ENCODE measurements at regions not wholly inside any gene's neighbourhood (a gene's known extent, or its start where the extent isn't known, plus 50 kb on each side); places are given as distances from the start of the nearest gene placed in this dataset.

- intact Hi-C loops (cut with micrococcal nuclease), result no loop called here
- POLR2A ChIA-PET (ENCODE audit: partially characterized antibody), result no interaction called here
- Histone ChIP-seq H3K4me3 (ENCODE audit: low read length in 2 of 2) (no peak overlapping the region), H3K4me1 (ENCODE audit: insufficient read depth, low read length) (no peaks in the 10 kb centered on the region), H3K9me3 (ENCODE audit: control insufficient read depth in 1 of 2, low read length in 2 of 2) (no peaks in the 10 kb centered on the region), H3K27me3 (ENCODE audit: insufficient read depth, low read length) (no peaks in the 10 kb centered on the region), H3K27ac (ENCODE audit: low read depth, low read length) (no peak overlapping the region), H3K36me3 (ENCODE audit: insufficient read depth, low read length) (no peaks in the 10 kb centered on the region)
- no peaks in the 10 kb centered on the region for H3K36me3 Mint-ChIP-seq
- no peak for DNase-seq
- H3K4me3 Mint-ChIP-seq, result no peak overlapping the region
- H3K9me3 Mint-ChIP-seq, result peaks cover 0 to 5% (median 0%) of the 10 kb centered on the region in 8 donors
- H3K27me3 Mint-ChIP-seq, result peaks cover 0 to 3% of the 10 kb centered on the region in 2 donors
- H3K27ac Mint-ChIP-seq, result peak overlapping the region in 1 of 7 donors; percentile 83
- peaks cover 0 to 1% (median 0%) of the 10 kb centered on the region in 4 donors for H3K4me1 Mint-ChIP-seq
- CTCF ChIA-PET (ENCODE audit: partially characterized antibody), result no interaction called here
These were observed 346.9 kb upstream of the SNX7 start for GRCh38 chr1:98314601-98315000.

GRCh38 chr1:98306517-98307089 lies 354.9 kb upstream of the SNX7 start:
- Histone ChIP-seq H3K27me3 (ENCODE audit: insufficient read depth, low read length) (no peaks in the 10 kb centered on the region), H3K4me1 (ENCODE audit: insufficient read depth, low read length) (peaks cover 6% of the 10 kb centered on the region), H3K4me3 (ENCODE audit: low read length in 2 of 2) (no peak overlapping the region), H3K36me3 (ENCODE audit: insufficient read depth, low read length) (no peaks in the 10 kb centered on the region), H3K27ac (ENCODE audit: low read depth, low read length) (no peak overlapping the region), H3K9me3 (ENCODE audit: control insufficient read depth in 1 of 2, low read length in 2 of 2) (no peaks in the 10 kb centered on the region)
- Mint-ChIP-seq H3K4me1 (peaks cover 1 to 9% (median 5%) of the 10 kb centered on the region in 4 donors), H3K27ac (no peak overlapping the region), H3K9me3 (peaks cover 0 to 6% (median 0%) of the 10 kb centered on the region in 8 donors), H3K4me3 (no peak overlapping the region), H3K27me3 (peaks cover 0 to 3% of the 10 kb centered on the region in 2 donors), H3K36me3 (no peaks in the 10 kb centered on the region)
- DNase-seq, result no peak
- POLR2A ChIA-PET (ENCODE audit: partially characterized antibody), result no interaction called here
- CTCF ChIA-PET (ENCODE audit: partially characterized antibody), result no interaction called here
- intact Hi-C loops (cut with micrococcal nuclease), result no loop called here

GRCh38 chr1:98305362-98305761 lies 356.2 kb upstream of the SNX7 start:
- Histone ChIP-seq H3K27me3 (ENCODE audit: insufficient read depth, low read length) (no peaks in the 10 kb centered on the region), H3K36me3 (ENCODE audit: insufficient read depth, low read length) (no peaks in the 10 kb centered on the region), H3K27ac (ENCODE audit: low read depth, low read length) (no peak overlapping the region), H3K9me3 (ENCODE audit: control insufficient read depth in 1 of 2, low read length in 2 of 2) (no peaks in the 10 kb centered on the region), H3K4me1 (ENCODE audit: insufficient read depth, low read length) (peaks cover 6% of the 10 kb centered on the region), H3K4me3 (ENCODE audit: low read length in 2 of 2) (no peak overlapping the region)
- H3K4me1 Mint-ChIP-seq, result peaks cover 1 to 9% (median 5%) of the 10 kb centered on the region in 4 donors
- no peak overlapping the region for H3K27ac Mint-ChIP-seq
- DNase-seq, result no peak
- ChIA-PET POLR2A (ENCODE audit: partially characterized antibody) (no interaction called here), CTCF (ENCODE audit: partially characterized antibody) (no interaction called here)
- no peak overlapping the region for H3K4me3 Mint-ChIP-seq
- H3K36me3 Mint-ChIP-seq, result no peaks in the 10 kb centered on the region
- intact Hi-C loops (cut with micrococcal nuclease), result no loop called here
- peaks cover 0 to 3% of the 10 kb centered on the region in 2 donors for H3K27me3 Mint-ChIP-seq
- peaks cover 0 to 6% (median 0%) of the 10 kb centered on the region in 8 donors for H3K9me3 Mint-ChIP-seq

GRCh38 chr1:98304888-98305287 lies 356.6 kb upstream of the SNX7 start:
- peaks cover 0 to 4% (median 0%) of the 10 kb centered on the region in 8 donors for H3K9me3 Mint-ChIP-seq
- DNase-seq, result no peak

GRCh38 chr1:98299861-98300260 lies 361.7 kb upstream of the SNX7 start:
- Mint-ChIP-seq H3K4me1 (no peaks in the 10 kb centered on the region), H3K36me3 (no peaks in the 10 kb centered on the region), H3K9me3 (peaks cover 0 to 4% (median 0%) of the 10 kb centered on the region in 8 donors), H3K4me3 (no peak overlapping the region), H3K27ac (no peak overlapping the region), H3K27me3 (no peaks in the 10 kb centered on the region)
- no peak overlapping the region for H3K27ac ChIP-seq (ENCODE audit: low read depth, low read length)
- intact Hi-C loops (cut with micrococcal nuclease), result no loop called here
- no peak for DNase-seq
- H3K9me3 ChIP-seq (ENCODE audit: control insufficient read depth in 1 of 2, low read length in 2 of 2), result no peaks in the 10 kb centered on the region
- H3K4me3 ChIP-seq (ENCODE audit: low read length in 2 of 2), result no peak overlapping the region
- no peaks in the 10 kb centered on the region for H3K36me3 ChIP-seq (ENCODE audit: insufficient read depth, low read length)
- no peaks in the 10 kb centered on the region for H3K27me3 ChIP-seq (ENCODE audit: insufficient read depth, low read length)
- ChIA-PET CTCF (ENCODE audit: partially characterized antibody) (no interaction called here), POLR2A (ENCODE audit: partially characterized antibody) (no interaction called here)
- no peaks in the 10 kb centered on the region for H3K4me1 ChIP-seq (ENCODE audit: insufficient read depth, low read length)

More at GRCh38 chr1:98304888-98305287, 356.6 kb upstream of the SNX7 start:
- ChIA-PET CTCF (ENCODE audit: partially characterized antibody) (no interaction called here), POLR2A (ENCODE audit: partially characterized antibody) (no interaction called here)
- no peak overlapping the region for H3K27ac ChIP-seq (ENCODE audit: low read depth, low read length)
- H3K4me1 Mint-ChIP-seq, result peaks cover 1 to 9% (median 5%) of the 10 kb centered on the region in 4 donors
- peaks cover 6% of the 10 kb centered on the region for H3K4me1 ChIP-seq (ENCODE audit: insufficient read depth, low read length)
- H3K27me3 ChIP-seq (ENCODE audit: insufficient read depth, low read length), result no peaks in the 10 kb centered on the region
- no peaks in the 10 kb centered on the region for H3K36me3 ChIP-seq (ENCODE audit: insufficient read depth, low read length)
- H3K27me3 Mint-ChIP-seq, result peaks cover 0 to 3% of the 10 kb centered on the region in 2 donors
- H3K4me3 ChIP-seq (ENCODE audit: low read length in 2 of 2), result no peak overlapping the region
- no peaks in the 10 kb centered on the region for H3K9me3 ChIP-seq (ENCODE audit: control insufficient read depth in 1 of 2, low read length in 2 of 2)
- no peaks in the 10 kb centered on the region for H3K36me3 Mint-ChIP-seq
- no peak overlapping the region for H3K4me3 Mint-ChIP-seq
- no peak overlapping the region for H3K27ac Mint-ChIP-seq
- intact Hi-C loops (cut with micrococcal nuclease), result no loop called here

- ChIA-PET POLR2A (ENCODE audit: partially characterized antibody) (no interaction called here), CTCF (ENCODE audit: partially characterized antibody) (no interaction called here)
- H3K27me3 Mint-ChIP-seq, result no peaks in the 10 kb centered on the region
These were observed 362.2 kb upstream of the SNX7 start for GRCh38 chr1:98299313-98299712.

GRCh38 chr1:98298319-98298718 lies 363.2 kb upstream of the SNX7 start:
- H3K9me3 Mint-ChIP-seq, result peaks cover 0 to 4% (median 0%) of the 10 kb centered on the region in 8 donors
- Histone ChIP-seq H3K4me3 (ENCODE audit: low read length in 2 of 2) (no peak overlapping the region), H3K27ac (ENCODE audit: low read depth, low read length) (no peak overlapping the region), H3K9me3 (ENCODE audit: control insufficient read depth in 1 of 2, low read length in 2 of 2) (no peaks in the 10 kb centered on the region), H3K4me1 (ENCODE audit: insufficient read depth, low read length) (no peaks in the 10 kb centered on the region), H3K36me3 (ENCODE audit: insufficient read depth, low read length) (no peaks in the 10 kb centered on the region), H3K27me3 (ENCODE audit: insufficient read depth, low read length) (no peaks in the 10 kb centered on the region)
- no peak overlapping the region for H3K27ac Mint-ChIP-seq
- ChIA-PET POLR2A (ENCODE audit: partially characterized antibody) (no interaction called here), CTCF (ENCODE audit: partially characterized antibody) (no interaction called here)
- H3K4me3 Mint-ChIP-seq, result no peak overlapping the region
- no peaks in the 10 kb centered on the region for H3K4me1 Mint-ChIP-seq
- intact Hi-C loops (cut with micrococcal nuclease), result no loop called here
- DNase-seq, result no peak
- no peaks in the 10 kb centered on the region for H3K27me3 Mint-ChIP-seq
- no peaks in the 10 kb centered on the region for H3K36me3 Mint-ChIP-seq

More at GRCh38 chr1:98299313-98299712, 362.2 kb upstream of the SNX7 start:
- Histone ChIP-seq H3K9me3 (ENCODE audit: control insufficient read depth in 1 of 2, low read length in 2 of 2) (no peaks in the 10 kb centered on the region), H3K27ac (ENCODE audit: low read depth, low read length) (no peak overlapping the region), H3K36me3 (ENCODE audit: insufficient read depth, low read length) (no peaks in the 10 kb centered on the region), H3K4me3 (ENCODE audit: low read length in 2 of 2) (no peak overlapping the region), H3K27me3 (ENCODE audit: insufficient read depth, low read length) (no peaks in the 10 kb centered on the region), H3K4me1 (ENCODE audit: insufficient read depth, low read length) (no peaks in the 10 kb centered on the region)
- H3K27ac Mint-ChIP-seq, result no peak overlapping the region
- intact Hi-C loops (cut with micrococcal nuclease), result no loop called here
- no peaks in the 10 kb centered on the region for H3K36me3 Mint-ChIP-seq
- peaks cover 0 to 4% (median 0%) of the 10 kb centered on the region in 8 donors for H3K9me3 Mint-ChIP-seq
- no peak overlapping the region for H3K4me3 Mint-ChIP-seq
- H3K4me1 Mint-ChIP-seq, result no peaks in the 10 kb centered on the region
- DNase-seq, result no peak

GRCh38 chr1:98296681-98297080 lies 364.8 kb upstream of the SNX7 start:
- no peaks in the 10 kb centered on the region for H3K36me3 ChIP-seq (ENCODE audit: insufficient read depth, low read length)
- no peak for DNase-seq
- Mint-ChIP-seq H3K9me3 (peaks cover 0 to 3% (median 0%) of the 10 kb centered on the region in 8 donors), H3K27me3 (no peaks in the 10 kb centered on the region), H3K27ac (no peak overlapping the region), H3K4me3 (no peak overlapping the region), H3K36me3 (no peaks in the 10 kb centered on the region), H3K4me1 (no peaks in the 10 kb centered on the region)
- POLR2A ChIA-PET (ENCODE audit: partially characterized antibody), result no interaction called here
- intact Hi-C loops (cut with micrococcal nuclease), result no loop called here
- H3K4me1 ChIP-seq (ENCODE audit: insufficient read depth, low read length), result no peaks in the 10 kb centered on the region
- CTCF ChIA-PET (ENCODE audit: partially characterized antibody), result no interaction called here
- no peaks in the 10 kb centered on the region for H3K27me3 ChIP-seq (ENCODE audit: insufficient read depth, low read length)
- no peak overlapping the region for H3K27ac ChIP-seq (ENCODE audit: low read depth, low read length)
- no peaks in the 10 kb centered on the region for H3K9me3 ChIP-seq (ENCODE audit: control insufficient read depth in 1 of 2, low read length in 2 of 2)
- H3K4me3 ChIP-seq (ENCODE audit: low read length in 2 of 2), result no peak overlapping the region

All from CD4-positive, alpha-beta memory T cell (primary cell).